Thymus (tissue), 11 donors: ENCODE measurements at regions not wholly inside any gene's neighbourhood (a gene's known extent, or its start where the extent isn't known, plus 50 kb on each side); places are given as distances from the start of the nearest gene placed in this dataset.

Experiments
- DNase-seq, 9 donors: peaks; one replicate each; pipeline ENCODE4 v3.0.0-alpha.2; 2013; ENCODE audit warnings: low spot score in 9 of 9, low read depth in 6 of 9, missing footprints in 1 of 9
- H3K27ac ChIP-seq, 2 donors: one replicate each; pipeline ENCODE4 v1.5.1; 2013; ENCODE audit warnings: control low read depth in 1 of 2, low read depth in 1 of 2, low read length in 1 of 2, mild to moderate bottlenecking in 1 of 2, moderate library complexity in 1 of 2
- H3K27me3 ChIP-seq, 2 donors: one replicate each; pipeline ENCODE4 v1.5.1; 2013; ENCODE audit warnings: low read length in 1 of 2; ENCODE audit not compliant: control insufficient read depth in 2 of 2, insufficient read depth in 1 of 2
- H3K36me3 ChIP-seq, 2 donors: one replicate each; pipeline ENCODE4 v1.5.1; 2013; ENCODE audit warnings: low read length in 1 of 2, mild to moderate bottlenecking in 1 of 2, moderate library complexity in 1 of 2; ENCODE audit not compliant: control insufficient read depth in 2 of 2, insufficient read depth in 2 of 2
- H3K4me1 ChIP-seq, 2 donors: one replicate each; pipeline ENCODE4 v1.5.1; 2013; ENCODE audit warnings: low read length in 2 of 2; ENCODE audit not compliant: control insufficient read depth in 2 of 2, insufficient read depth in 2 of 2
- H3K4me3 ChIP-seq, 2 donors: one replicate each; pipeline ENCODE4 v1.5.1; 2013; ENCODE audit warnings: low read length in 2 of 2, control low read depth in 1 of 2, mild to moderate bottlenecking in 1 of 2
- H3K9me3 ChIP-seq, 2 donors: one replicate each; pipeline ENCODE4 v1.5.1; 2013; ENCODE audit warnings: low read length in 1 of 2, mild to moderate bottlenecking in 1 of 2; ENCODE audit not compliant: control insufficient read depth in 2 of 2, insufficient read depth in 1 of 2
- WGBS: extraction: QIAGEN DNeasy Blood & Tissue Kit; methylation state at CpG from one replicate; pipeline ENCODE4 v1.1.7; 2013; 5-methylcytosine and 5-hydroxymethylcytosine counted together
- donor health status: healthy.

DNA sequence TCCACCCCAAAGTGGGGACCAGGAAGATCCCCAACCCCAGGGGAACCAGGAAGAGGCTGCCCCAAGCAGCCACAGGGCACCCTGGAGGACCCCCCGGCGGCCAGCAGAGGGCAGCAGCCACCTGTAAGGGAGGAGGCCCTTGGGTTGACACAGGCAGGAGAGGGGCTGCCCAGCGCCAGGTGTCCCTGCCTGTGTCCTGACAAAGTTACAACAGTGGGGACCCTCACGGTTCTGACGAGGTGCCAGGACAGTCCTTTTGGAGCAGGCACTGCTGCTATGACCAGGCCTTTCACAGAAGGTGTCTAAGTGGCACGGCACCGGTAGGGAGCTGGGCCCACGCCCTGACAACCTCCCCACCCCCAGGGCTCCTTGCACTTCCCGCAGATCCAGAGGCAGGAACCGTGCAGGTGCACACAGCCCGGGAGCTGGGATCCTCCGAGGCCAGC is 176.7 kb downstream of the BMP7 start:
- Histone ChIP-seq H3K36me3 (no peaks in the 10 kb centered on the region), H3K9me3 (peaks cover 0 to 3% of the 10 kb centered on the region in 2 donors), H3K27ac (no peak overlapping the region), H3K4me1 (peaks cover 0 to 7% of the 10 kb centered on the region in 2 donors), H3K27me3 (peaks cover 0 to 11% of the 10 kb centered on the region in 2 donors), H3K4me3 (no peak overlapping the region)
- 30% methylated on average over 12 of the region's 12 CpGs for WGBS
- peak in 7 of 9 donors; percentile 4 to 55 (median 42) for DNase-seq

DNA sequence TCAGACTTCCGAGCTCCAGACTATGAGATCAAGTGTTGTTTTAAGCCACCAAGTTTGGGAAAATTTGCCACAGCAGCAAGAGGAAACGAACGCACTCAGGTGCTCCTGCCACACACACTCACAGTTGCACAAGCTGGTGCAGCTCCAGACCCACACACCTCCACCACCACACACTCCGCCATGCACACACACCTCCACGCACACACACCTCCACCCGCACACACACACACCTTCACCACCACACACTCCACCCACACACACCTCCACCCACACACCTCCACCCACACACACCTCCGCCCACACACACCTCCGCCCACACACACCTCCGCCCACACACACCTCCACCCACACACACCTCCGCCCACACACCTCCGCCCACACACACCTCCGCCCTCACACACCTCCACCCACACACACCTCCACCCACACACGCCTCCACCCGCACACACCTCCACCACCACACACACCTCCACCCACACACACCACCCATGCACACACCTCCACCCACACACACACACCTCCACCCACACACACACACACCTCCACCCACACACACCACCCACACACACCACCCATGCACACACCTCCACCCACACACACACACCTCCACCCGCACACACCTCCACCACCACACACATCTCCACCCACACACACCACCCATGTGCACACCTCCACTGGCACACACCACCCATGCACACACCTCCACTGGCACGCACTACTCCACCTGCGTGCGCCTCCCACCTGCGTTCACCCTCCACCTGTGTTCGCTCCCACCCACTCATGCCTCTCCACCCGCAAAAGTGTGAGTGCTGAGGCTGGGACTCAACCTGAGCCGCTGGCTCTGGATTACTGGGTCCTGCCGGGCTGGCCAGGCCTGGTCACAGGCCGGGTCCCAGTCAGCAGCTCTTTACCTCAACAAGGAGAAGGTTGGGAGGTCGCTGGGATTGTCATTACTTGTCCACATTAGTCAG is 175.6 kb downstream of the BMP7 start:
- no peak overlapping the region for H3K4me3 ChIP-seq
- no peaks in the 10 kb centered on the region for H3K9me3 ChIP-seq
- no peak for DNase-seq
- H3K4me1 ChIP-seq, result no peaks in the 10 kb centered on the region
- no peaks in the 10 kb centered on the region for H3K36me3 ChIP-seq
- H3K27ac ChIP-seq, result no peak overlapping the region
- WGBS, result 88% methylated on average over 25 of the region's 25 CpGs
- H3K27me3 ChIP-seq, result peaks cover 0 to 11% of the 10 kb centered on the region in 2 donors

DNA sequence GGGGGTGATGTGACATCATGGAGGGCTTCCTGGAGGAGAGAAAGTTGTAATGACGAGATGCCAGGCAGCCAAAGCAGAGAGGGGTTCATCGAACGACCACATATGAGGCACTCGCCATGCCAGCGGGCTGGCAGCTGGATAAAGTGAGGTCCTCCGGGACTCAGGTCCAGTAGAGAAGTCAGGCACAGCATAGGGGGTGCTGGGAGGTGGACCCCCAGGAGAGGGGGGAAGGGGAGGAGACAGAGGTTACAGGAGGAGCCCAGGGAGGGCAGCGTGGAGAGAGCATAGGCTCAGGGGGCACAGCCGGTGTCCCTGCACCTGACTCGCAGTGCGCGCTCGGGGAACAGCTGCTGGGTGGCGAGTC is 174.7 kb downstream of the BMP7 start:
- no peaks in the 10 kb centered on the region for H3K4me1 ChIP-seq
- peak in 1 of 9 donors; percentile 2 for DNase-seq
- WGBS, result 70% methylated on average over 13 of the region's 13 CpGs
- H3K9me3 ChIP-seq, result no peaks in the 10 kb centered on the region
- peaks cover 0 to 11% of the 10 kb centered on the region in 2 donors for H3K27me3 ChIP-seq
- no peak overlapping the region for H3K4me3 ChIP-seq
- H3K27ac ChIP-seq, result no peak overlapping the region
- no peaks in the 10 kb centered on the region for H3K36me3 ChIP-seq

DNA sequence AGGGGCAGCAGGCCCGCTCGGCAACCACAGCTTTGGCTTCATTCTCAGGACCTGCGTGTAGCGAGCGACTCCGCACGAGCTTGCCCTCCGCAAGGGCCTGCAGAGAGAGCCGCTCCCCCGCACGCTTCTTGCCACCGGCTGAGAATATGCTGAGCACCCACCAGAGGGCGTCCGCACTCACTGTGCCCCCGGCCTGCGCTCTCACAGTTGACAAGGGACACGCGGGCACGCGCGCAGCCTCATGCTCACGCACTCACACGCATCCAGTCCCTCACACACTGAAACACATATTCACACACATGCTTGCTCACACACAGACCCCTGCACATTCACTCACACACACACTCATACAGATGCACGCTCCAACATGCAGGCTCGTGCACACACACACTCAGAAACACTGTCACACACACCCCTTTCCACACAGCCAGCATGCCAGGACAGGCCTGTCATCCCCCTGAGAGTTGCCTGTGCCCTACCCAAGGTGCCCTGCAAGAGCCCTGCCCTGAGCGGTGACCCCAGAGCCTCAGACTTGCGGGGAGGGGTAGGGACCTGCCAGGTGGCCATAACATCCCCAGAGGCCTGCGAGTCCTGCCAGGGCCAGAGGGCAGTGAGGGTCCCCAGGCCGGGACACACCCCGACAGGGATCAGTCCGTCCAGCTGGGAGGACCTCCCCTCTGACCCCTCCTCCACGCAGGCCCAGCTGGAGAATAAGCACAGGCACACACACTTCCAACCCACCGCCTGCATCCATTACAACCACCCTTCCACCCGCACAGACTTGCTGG is 174.1 kb downstream of the BMP7 start:
- Histone ChIP-seq H3K27me3 (peaks cover 0 to 11% of the 10 kb centered on the region in 2 donors), H3K9me3 (no peaks in the 10 kb centered on the region), H3K36me3 (no peaks in the 10 kb centered on the region), H3K4me3 (no peak overlapping the region), H3K27ac (no peak overlapping the region), H3K4me1 (no peaks in the 10 kb centered on the region)
- peak; percentile 1 to 64 (median 45) for DNase-seq
- WGBS, result 29% methylated on average over 34 of the region's 34 CpGs

DNA sequence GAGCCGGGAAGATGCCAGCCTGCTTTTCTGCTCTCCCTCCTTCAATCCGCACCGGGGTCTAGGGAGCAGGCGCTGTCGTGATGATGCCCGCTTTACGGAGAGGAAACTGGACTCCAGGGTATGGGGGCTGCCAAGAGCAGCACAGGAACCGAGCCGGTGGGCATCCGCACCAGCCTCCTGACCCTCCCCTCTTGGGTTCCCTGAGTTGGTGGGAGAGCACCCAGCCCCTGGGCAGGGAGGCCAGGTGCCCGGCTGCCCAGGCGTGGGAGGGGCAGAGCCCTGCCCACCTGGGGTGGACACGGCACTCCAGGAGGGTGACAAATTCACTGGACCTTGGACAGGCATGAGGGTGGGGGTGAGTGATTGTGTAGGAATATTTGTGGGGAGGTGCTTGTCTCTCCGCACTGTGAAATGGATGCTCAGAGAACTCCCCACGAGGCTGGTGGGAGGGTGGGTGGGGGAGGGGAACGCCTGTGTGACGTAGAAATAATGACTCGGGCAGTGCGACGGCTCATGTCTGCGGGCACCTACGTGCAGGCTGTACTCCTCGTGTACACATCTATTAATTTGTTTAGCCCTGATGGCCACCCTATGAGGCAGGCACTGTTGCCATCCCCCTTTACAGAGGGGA is 173.4 kb downstream of the BMP7 start:
- no peak for DNase-seq
- no peak overlapping the region for H3K4me3 ChIP-seq
- H3K27me3 ChIP-seq, result peaks cover 0 to 11% of the 10 kb centered on the region in 2 donors
- H3K9me3 ChIP-seq, result no peaks in the 10 kb centered on the region
- H3K27ac ChIP-seq, result no peak overlapping the region
- H3K36me3 ChIP-seq, result no peaks in the 10 kb centered on the region
- 89% methylated on average over 23 of the region's 23 CpGs for WGBS
- no peaks in the 10 kb centered on the region for H3K4me1 ChIP-seq

DNA sequence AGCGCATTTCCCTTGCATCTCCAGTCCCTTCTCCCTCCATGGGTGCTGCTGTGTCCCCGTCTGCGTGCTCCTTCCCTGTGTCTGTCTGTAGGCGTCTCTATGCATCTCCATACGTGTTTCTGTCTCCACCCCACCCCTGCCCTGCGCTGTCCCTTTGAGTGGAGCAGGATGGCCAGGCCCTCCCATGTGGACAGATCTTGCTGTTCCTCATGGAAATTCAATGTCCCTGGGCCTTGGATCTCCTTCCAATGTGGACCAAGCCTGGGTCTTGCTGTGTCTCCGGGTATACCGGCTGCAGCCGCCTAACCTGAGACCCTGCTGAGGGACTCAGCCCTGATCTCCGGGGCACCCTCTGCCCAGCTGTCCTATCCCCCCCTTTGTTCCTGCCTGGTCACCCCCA is 172.7 kb downstream of the BMP7 start:
- 91% methylated on average over 10 of the region's 10 CpGs for WGBS
- no peak overlapping the region for H3K4me3 ChIP-seq
- no peaks in the 10 kb centered on the region for H3K9me3 ChIP-seq
- DNase-seq, result no peak
- no peak overlapping the region for H3K27ac ChIP-seq
- peaks cover 0 to 11% of the 10 kb centered on the region in 2 donors for H3K27me3 ChIP-seq
- H3K36me3 ChIP-seq, result no peaks in the 10 kb centered on the region
- H3K4me1 ChIP-seq, result no peaks in the 10 kb centered on the region

DNA sequence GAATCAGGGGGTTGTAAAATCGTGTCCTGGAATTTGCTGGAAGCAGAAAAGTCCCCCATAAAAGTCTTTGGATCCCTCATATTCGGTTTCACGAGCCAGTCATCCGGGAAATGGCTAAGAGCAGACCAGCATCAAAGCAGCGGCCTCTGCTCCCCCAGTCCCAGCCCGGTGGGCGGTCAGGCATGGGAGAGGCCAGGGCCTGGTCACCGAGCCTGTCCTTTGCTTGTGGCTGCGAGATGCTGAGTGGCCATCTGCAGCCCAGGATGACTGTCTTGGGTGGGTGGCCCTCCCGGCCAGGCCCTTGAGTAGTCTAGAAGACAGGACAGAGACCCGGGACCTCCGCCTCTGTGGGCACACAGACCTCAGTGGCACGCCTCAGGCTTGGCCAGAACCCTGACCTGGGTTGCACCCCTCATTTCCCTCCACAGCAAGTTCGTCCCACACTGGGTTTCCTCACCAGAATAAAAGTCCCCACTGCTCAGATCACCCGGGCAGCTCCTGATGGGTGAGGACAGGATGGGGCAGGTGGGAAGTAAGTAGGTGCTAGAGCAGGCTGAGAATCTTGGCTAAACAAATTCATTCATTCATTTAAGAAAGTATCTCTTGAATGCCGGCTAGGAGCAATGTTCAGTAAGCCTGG is 172.1 kb downstream of the BMP7 start:
- Histone ChIP-seq H3K9me3 (no peaks in the 10 kb centered on the region), H3K4me1 (no peaks in the 10 kb centered on the region), H3K27me3 (peaks cover 0 to 11% of the 10 kb centered on the region in 2 donors), H3K36me3 (no peaks in the 10 kb centered on the region), H3K4me3 (no peak overlapping the region), H3K27ac (no peak overlapping the region)
- DNase-seq, result no peak
- WGBS, result 89% methylated on average over 16 of the region's 16 CpGs

DNA sequence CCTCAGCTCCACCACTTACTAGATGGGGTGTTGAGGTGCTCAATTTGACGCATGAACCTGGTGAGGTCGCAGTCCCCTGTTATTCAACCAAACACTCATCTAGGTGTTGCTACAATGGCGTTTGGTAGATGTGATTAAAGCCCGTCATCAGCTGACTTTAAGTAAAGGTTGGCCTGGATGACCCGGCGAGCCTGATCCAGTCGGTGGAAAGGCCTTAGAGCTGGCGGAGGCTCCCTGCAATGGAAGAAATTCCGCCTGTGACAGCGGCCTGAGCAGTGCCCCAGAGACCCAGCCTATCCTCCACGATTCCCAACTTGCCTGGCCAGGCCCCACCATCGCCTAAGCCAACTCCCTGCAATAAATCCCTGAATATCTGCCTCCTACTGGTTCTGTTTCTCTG is 171.4 kb downstream of the BMP7 start:
- Histone ChIP-seq H3K4me3 (no peak overlapping the region), H3K9me3 (no peaks in the 10 kb centered on the region), H3K36me3 (no peaks in the 10 kb centered on the region), H3K4me1 (no peaks in the 10 kb centered on the region), H3K27me3 (peaks cover 0 to 11% of the 10 kb centered on the region in 2 donors), H3K27ac (no peak overlapping the region)
- 89% methylated on average over 12 of the region's 12 CpGs for WGBS
- DNase-seq, result no peak
